ENCODE measurements at regions not wholly inside any gene's neighbourhood (a gene's known extent, or its start where the extent isn't known, plus 50 kb on each side); places are given as distances from the start of the nearest gene placed in this dataset.

GRCh38 chrX:6640727-6641126, 105.8 kb upstream of the VCX3A start:
- TF ChIP-seq EZH2phosphoT487 (IDR thresholded peaks at IDR 0.05; ENCODE audit: borderline replicate concordance, low read length), result no peak
- TF ChIP-seq CTCF (IDR thresholded peaks at IDR 0.05; ENCODE audit: low read depth, low read length, poor library complexity, severe bottlenecking), result no peak
- no peaks in the 10 kb centered on the region for H3K4me1 ChIP-seq (ENCODE audit: control insufficient read depth, low read length)
- no peaks in the 10 kb centered on the region for H3K9me2 ChIP-seq (replicated peaks; ENCODE audit: control insufficient read depth, low read length)
- no peak overlapping the region for H3K27ac ChIP-seq (ENCODE audit: low read depth, low read length)
- H3K36me3 ChIP-seq (ENCODE audit: control insufficient read depth, low read length), result no peaks in the 10 kb centered on the region
- H3K4me2 ChIP-seq (ENCODE audit: low read length), result no peak overlapping the region
- no peaks in the 10 kb centered on the region for H4K20me1 ChIP-seq (ENCODE audit: control insufficient read depth, insufficient read depth, low read depth, low read length)
- H3F3A ChIP-seq (ENCODE audit: control insufficient read depth, insufficient read depth), result no peaks in the 10 kb centered on the region
- no peaks in the 10 kb centered on the region for H3K9me3 ChIP-seq (ENCODE audit: control insufficient read depth, insufficient read depth, low read length)
- H3K79me2 ChIP-seq (ENCODE audit: control insufficient read depth, low read length), result no peaks in the 10 kb centered on the region
- no peak overlapping the region for H3K4me3 ChIP-seq (ENCODE audit: low read length)
- H3K27me3 ChIP-seq (ENCODE audit: control insufficient read depth, low read length), result no peaks in the 10 kb centered on the region

- no peaks in the 10 kb centered on the region for H3K9me2 ChIP-seq (replicated peaks; ENCODE audit: control insufficient read depth, low read length)
- TF ChIP-seq EZH2phosphoT487 (IDR thresholded peaks at IDR 0.05; ENCODE audit: borderline replicate concordance, low read length) (no peak), CTCF (IDR thresholded peaks at IDR 0.05; ENCODE audit: low read depth, low read length, poor library complexity, severe bottlenecking) (no peak)
- H3K4me1 ChIP-seq (ENCODE audit: control insufficient read depth, low read length), result no peaks in the 10 kb centered on the region
- H3F3A ChIP-seq (ENCODE audit: control insufficient read depth, insufficient read depth), result no peaks in the 10 kb centered on the region
- no peaks in the 10 kb centered on the region for H3K36me3 ChIP-seq (ENCODE audit: control insufficient read depth, low read length)
- no peaks in the 10 kb centered on the region for H3K27me3 ChIP-seq (ENCODE audit: control insufficient read depth, low read length)
- no peak overlapping the region for H3K4me2 ChIP-seq (ENCODE audit: low read length)
- no peak overlapping the region for H3K4me3 ChIP-seq (ENCODE audit: low read length)
- no peaks in the 10 kb centered on the region for H3K9me3 ChIP-seq (ENCODE audit: control insufficient read depth, insufficient read depth, low read length)
- no peak overlapping the region for H3K27ac ChIP-seq (ENCODE audit: low read depth, low read length)
- H3K79me2 ChIP-seq (ENCODE audit: control insufficient read depth, low read length), result no peaks in the 10 kb centered on the region
- no peaks in the 10 kb centered on the region for H4K20me1 ChIP-seq (ENCODE audit: control insufficient read depth, insufficient read depth, low read depth, low read length)
Observed at GRCh38 chrX:6614506-6614905, 79.6 kb upstream of the VCX3A start.

- Histone ChIP-seq H3K4me1 (ENCODE audit: control insufficient read depth, low read length) (no peaks in the 10 kb centered on the region), H3K9me3 (ENCODE audit: control insufficient read depth, insufficient read depth, low read length) (no peaks in the 10 kb centered on the region), H3K27ac (ENCODE audit: low read depth, low read length) (no peak overlapping the region), H3K79me2 (ENCODE audit: control insufficient read depth, low read length) (no peaks in the 10 kb centered on the region), H3K9me2 (replicated peaks; ENCODE audit: control insufficient read depth, low read length) (no peaks in the 10 kb centered on the region), H3K4me3 (ENCODE audit: low read length) (no peak overlapping the region), H3K36me3 (ENCODE audit: control insufficient read depth, low read length) (no peaks in the 10 kb centered on the region), H3F3A (ENCODE audit: control insufficient read depth, insufficient read depth) (no peaks in the 10 kb centered on the region), H3K27me3 (ENCODE audit: control insufficient read depth, low read length) (no peaks in the 10 kb centered on the region), H3K4me2 (ENCODE audit: low read length) (no peak overlapping the region), H4K20me1 (ENCODE audit: control insufficient read depth, insufficient read depth, low read depth, low read length) (no peaks in the 10 kb centered on the region)
- no peak for TF ChIP-seq EZH2phosphoT487 (IDR thresholded peaks at IDR 0.05; ENCODE audit: borderline replicate concordance, low read length)
- TF ChIP-seq CTCF (IDR thresholded peaks at IDR 0.05; ENCODE audit: low read depth, low read length, poor library complexity, severe bottlenecking), result no peak
Observed at GRCh38 chrX:6599230-6599860, 64.4 kb upstream of the VCX3A start.
